WTC11 (cell line): ENCODE measurements at regions not wholly inside any gene's neighbourhood (a gene's known extent, or its start where the extent isn't known, plus 50 kb on each side); places are given as distances from the start of the nearest gene placed in this dataset.

Experiments used
- ATAC-seq: fragments of 200-7000 bp; cut with Tn5 transposase; 2 replicates; pipeline ENCODE4 v1.10.0; 2021; ENCODE audit warnings: mild to moderate bottlenecking, moderate library complexity
- CTCF ChIA-PET: fragments of 300-600 bp; sonication (Branson Sonifier 250); formaldehyde crosslinking; loops from one replicate; lab custom pipeline; 2021; ENCODE audit warnings: antibody characterized with exemption; lab: Charles Lee
- POLR2A ChIA-PET: fragments of 350-600 bp; sonication (Branson Sonifier 250); formaldehyde crosslinking; loops from one replicate; lab custom pipeline; 2021; ENCODE audit warnings: antibody characterized with exemption; lab: Charles Lee
- DNase-seq: peaks from one replicate; pipeline ENCODE4 v3.0.0; 2021; ENCODE audit warnings: low spot score
- H3K27ac Mint-ChIP-seq: 2 replicates; pipeline ENCODE4 v1.8.0; 2021; ENCODE audit warnings: mixed read lengths
- H3K27me3 Mint-ChIP-seq: 2 replicates; pipeline ENCODE4 v1.8.0; 2021; ENCODE audit warnings: low read depth, mild to moderate bottlenecking, moderate library complexity, mixed read lengths
- H3K36me3 Mint-ChIP-seq: 2 replicates; pipeline ENCODE4 v1.8.0; 2021; ENCODE audit warnings: mixed read lengths
- H3K4me1 Mint-ChIP-seq: 2 replicates; pipeline ENCODE4 v1.8.0; 2022; ENCODE audit warnings: mixed read lengths
- H3K4me3 Mint-ChIP-seq: 2 replicates; pipeline ENCODE4 v1.8.0; 2021; ENCODE audit warnings: mild to moderate bottlenecking, moderate library complexity, mixed read lengths
- H3K9me3 Mint-ChIP-seq: 2 replicates; pipeline ENCODE4 v1.8.0; 2021; ENCODE audit warnings: mixed read lengths
- CBFB ChIP-seq: sonication (generic); formaldehyde crosslinking; IDR thresholded peaks from 2 replicates; pipeline ENCODE4 v1.8.1; 2022; ENCODE audit warnings: mild to moderate bottlenecking, low read depth, missing genetic modification reagents
- ERG ChIP-seq: fragments of 250-450 bp; sonication (Bioruptor Pico); IDR thresholded peaks from 2 replicates; pipeline ENCODE4 v1.8.0; 2021; ENCODE audit warnings: mild to moderate bottlenecking
- FOXJ3 ChIP-seq: sonication (generic); formaldehyde crosslinking; IDR thresholded peaks from 2 replicates; pipeline ENCODE4 v1.9.0; 2021; ENCODE audit warnings: missing genetic modification reagents, mild to moderate bottlenecking, borderline replicate concordance
- FOXK1 ChIP-seq: sonication (generic); formaldehyde crosslinking; IDR thresholded peaks from 2 replicates; pipeline ENCODE4 v1.8.0; 2022; ENCODE audit warnings: mild to moderate bottlenecking, moderate library complexity, missing genetic modification reagents
- GTF2I ChIP-seq: fragments of 250-450 bp; sonication (Bioruptor Pico); conservative IDR thresholded peaks from 2 replicates; pipeline ENCODE4 v1.4.0; 2021; ENCODE audit warnings: mild to moderate bottlenecking
- JUN ChIP-seq: sonication (generic); formaldehyde crosslinking; IDR thresholded peaks from 2 replicates; pipeline ENCODE4 v1.8.0; 2023; ENCODE audit warnings: mild to moderate bottlenecking, missing genetic modification reagents
- OVOL2 ChIP-seq: fragments of 250-450 bp; sonication (Bioruptor Pico); IDR thresholded peaks from 2 replicates; pipeline ENCODE4 v1.9.0; 2021; ENCODE audit warnings: mild to moderate bottlenecking, borderline replicate concordance
- SOX15 ChIP-seq: fragments of 250-450 bp; sonication (Bioruptor Pico); IDR thresholded peaks from 2 replicates; pipeline ENCODE4 v1.9.0; 2021; ENCODE audit warnings: mild to moderate bottlenecking
- STAT6 ChIP-seq: sonication (generic); formaldehyde crosslinking; conservative IDR thresholded peaks from 2 replicates; pipeline ENCODE4 v1.8.1; 2023; ENCODE audit warnings: mild to moderate bottlenecking, low read depth, missing genetic modification reagents, moderate library complexity
- ZBTB43 ChIP-seq: sonication (generic); formaldehyde crosslinking; IDR thresholded peaks from 2 replicates; pipeline ENCODE4 v1.8.1; 2023; ENCODE audit warnings: mild to moderate bottlenecking, missing genetic modification reagents
- ZNF138 ChIP-seq: sonication (generic); formaldehyde crosslinking; conservative IDR thresholded peaks from 2 replicates; pipeline ENCODE4 v1.8.1; 2022; ENCODE audit warnings: mild to moderate bottlenecking, moderate library complexity, missing genetic modification reagents
- ZNF416 ChIP-seq: fragments of 250-450 bp; sonication (Bioruptor Pico); IDR thresholded peaks from 2 replicates; pipeline ENCODE4 v1.9.0; 2021; ENCODE audit warnings: mild to moderate bottlenecking, inconsistent platforms
- TF ChIP-seq, protein P1 (sequence below): sonication (generic); formaldehyde crosslinking; IDR thresholded peaks from 2 replicates; pipeline ENCODE4 v1.8.1; 2023; ENCODE audit warnings: mild to moderate bottlenecking, missing genetic modification reagents, borderline replicate concordance
- TF ChIP-seq, protein P2 (sequence below): sonication (generic); formaldehyde crosslinking; IDR thresholded peaks from 2 replicates; pipeline ENCODE4 v1.8.1; 2023; ENCODE audit warnings: mild to moderate bottlenecking, missing genetic modification reagents

- TF ChIP-seq SOX15 (no peak), ERG (CRISPR knock-in tag) (no peak)
- TF ChIP-seq, protein P1, sequence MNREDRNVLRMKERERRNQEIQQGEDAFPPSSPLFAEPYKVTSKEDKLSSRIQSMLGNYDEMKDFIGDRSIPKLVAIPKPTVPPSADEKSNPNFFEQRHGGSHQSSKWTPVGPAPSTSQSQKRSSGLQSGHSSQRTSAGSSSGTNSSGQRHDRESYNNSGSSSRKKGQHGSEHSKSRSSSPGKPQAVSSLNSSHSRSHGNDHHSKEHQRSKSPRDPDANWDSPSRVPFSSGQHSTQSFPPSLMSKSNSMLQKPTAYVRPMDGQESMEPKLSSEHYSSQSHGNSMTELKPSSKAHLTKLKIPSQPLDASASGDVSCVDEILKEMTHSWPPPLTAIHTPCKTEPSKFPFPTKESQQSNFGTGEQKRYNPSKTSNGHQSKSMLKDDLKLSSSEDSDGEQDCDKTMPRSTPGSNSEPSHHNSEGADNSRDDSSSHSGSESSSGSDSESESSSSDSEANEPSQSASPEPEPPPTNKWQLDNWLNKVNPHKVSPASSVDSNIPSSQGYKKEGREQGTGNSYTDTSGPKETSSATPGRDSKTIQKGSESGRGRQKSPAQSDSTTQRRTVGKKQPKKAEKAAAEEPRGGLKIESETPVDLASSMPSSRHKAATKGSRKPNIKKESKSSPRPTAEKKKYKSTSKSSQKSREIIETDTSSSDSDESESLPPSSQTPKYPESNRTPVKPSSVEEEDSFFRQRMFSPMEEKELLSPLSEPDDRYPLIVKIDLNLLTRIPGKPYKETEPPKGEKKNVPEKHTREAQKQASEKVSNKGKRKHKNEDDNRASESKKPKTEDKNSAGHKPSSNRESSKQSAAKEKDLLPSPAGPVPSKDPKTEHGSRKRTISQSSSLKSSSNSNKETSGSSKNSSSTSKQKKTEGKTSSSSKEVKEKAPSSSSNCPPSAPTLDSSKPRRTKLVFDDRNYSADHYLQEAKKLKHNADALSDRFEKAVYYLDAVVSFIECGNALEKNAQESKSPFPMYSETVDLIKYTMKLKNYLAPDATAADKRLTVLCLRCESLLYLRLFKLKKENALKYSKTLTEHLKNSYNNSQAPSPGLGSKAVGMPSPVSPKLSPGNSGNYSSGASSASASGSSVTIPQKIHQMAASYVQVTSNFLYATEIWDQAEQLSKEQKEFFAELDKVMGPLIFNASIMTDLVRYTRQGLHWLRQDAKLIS (CRISPR knock-in tag), result no peak
Measured at GRCh38 chr1:73136975-73137374, 854.6 kb upstream of the NEGR1 start (continued).

- no peaks in the 10 kb centered on the region for H3K27me3 Mint-ChIP-seq
- ChIA-PET CTCF (interaction anchor here (2.0 kb wide), 1 partner anchor 9 kb away, joined by 7 read pairs; no protein-coding TSS in a partner anchor), POLR2A (no interaction called here)
- H3K4me1 Mint-ChIP-seq, result no peaks in the 10 kb centered on the region
- H3K27ac Mint-ChIP-seq, result no peak overlapping the region
- TF ChIP-seq FOXK1 (CRISPR knock-in tag) (no peak), JUN (CRISPR knock-in tag) (no peak), OVOL2 (CRISPR knock-in tag) (no peak), CBFB (CRISPR knock-in tag) (no peak), ZBTB43 (CRISPR knock-in tag) (no peak), STAT6 (CRISPR knock-in tag) (no peak), ERG (CRISPR knock-in tag) (no peak), GTF2I (CRISPR knock-in tag) (no peak), FOXJ3 (CRISPR knock-in tag) (no peak), ZNF138 (no peak), ZNF416 (CRISPR knock-in tag) (no peak), SOX15 (no peak)
- TF ChIP-seq, protein P2, sequence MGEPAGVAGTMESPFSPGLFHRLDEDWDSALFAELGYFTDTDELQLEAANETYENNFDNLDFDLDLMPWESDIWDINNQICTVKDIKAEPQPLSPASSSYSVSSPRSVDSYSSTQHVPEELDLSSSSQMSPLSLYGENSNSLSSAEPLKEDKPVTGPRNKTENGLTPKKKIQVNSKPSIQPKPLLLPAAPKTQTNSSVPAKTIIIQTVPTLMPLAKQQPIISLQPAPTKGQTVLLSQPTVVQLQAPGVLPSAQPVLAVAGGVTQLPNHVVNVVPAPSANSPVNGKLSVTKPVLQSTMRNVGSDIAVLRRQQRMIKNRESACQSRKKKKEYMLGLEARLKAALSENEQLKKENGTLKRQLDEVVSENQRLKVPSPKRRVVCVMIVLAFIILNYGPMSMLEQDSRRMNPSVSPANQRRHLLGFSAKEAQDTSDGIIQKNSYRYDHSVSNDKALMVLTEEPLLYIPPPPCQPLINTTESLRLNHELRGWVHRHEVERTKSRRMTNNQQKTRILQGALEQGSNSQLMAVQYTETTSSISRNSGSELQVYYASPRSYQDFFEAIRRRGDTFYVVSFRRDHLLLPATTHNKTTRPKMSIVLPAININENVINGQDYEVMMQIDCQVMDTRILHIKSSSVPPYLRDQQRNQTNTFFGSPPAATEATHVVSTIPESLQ (CRISPR knock-in tag), result no peak
- no peak overlapping the region for H3K4me3 Mint-ChIP-seq
- DNase-seq (no peak), ATAC-seq (no peak)
- H3K9me3 Mint-ChIP-seq, result peaks cover 31% of the 10 kb centered on the region
- H3K36me3 Mint-ChIP-seq, result peaks cover 13% of the 10 kb centered on the region
Measured at GRCh38 chr1:73106931-73107330, 824.6 kb upstream of the NEGR1 start.
